NCI-H774 (cell line): ENCODE measurements at regions not wholly inside any gene's neighbourhood (a gene's known extent, or its start where the extent isn't known, plus 50 kb on each side); places are given as distances from the start of the nearest gene placed in this dataset.

Source experiments
- DNase-seq: peaks from one replicate; lab custom pipeline; 2025; lab: John Stamatoyannopoulos, UW

DNA sequence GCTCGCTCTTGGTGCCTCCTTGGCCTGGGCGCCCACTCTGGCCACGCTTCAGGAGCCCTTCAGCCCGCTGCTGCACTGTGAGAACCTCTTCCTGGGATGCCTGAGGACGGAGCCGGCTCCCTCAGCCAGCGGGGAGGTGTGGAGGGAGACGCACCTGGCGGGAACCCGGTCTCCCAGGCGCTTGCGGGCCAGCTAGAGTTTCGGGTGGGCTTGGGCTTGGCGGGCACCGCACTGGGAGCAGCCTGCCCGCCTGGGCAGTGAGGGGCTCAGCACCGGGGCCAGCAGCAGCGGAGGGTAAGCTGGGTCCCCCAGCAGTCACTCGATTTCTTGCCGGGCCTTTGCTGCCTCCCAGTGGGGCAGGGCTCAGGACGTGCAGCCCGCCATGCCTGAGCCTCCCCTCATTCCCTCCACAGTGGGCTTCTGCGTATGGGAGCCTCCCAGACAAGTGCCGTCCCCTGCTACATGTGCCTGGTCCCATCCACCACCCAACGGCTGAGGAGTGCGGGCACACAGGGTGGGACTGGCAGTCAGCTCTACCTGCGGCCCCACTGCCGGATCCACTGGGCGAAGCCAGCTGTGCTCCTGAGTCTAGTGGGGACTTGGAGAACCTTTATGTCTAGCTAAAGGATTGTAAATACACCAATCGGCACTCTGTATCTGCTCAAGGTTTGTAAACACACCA, 708.7 kb downstream of the VGLL3 start:
- DNase-seq: no peak

DNA sequence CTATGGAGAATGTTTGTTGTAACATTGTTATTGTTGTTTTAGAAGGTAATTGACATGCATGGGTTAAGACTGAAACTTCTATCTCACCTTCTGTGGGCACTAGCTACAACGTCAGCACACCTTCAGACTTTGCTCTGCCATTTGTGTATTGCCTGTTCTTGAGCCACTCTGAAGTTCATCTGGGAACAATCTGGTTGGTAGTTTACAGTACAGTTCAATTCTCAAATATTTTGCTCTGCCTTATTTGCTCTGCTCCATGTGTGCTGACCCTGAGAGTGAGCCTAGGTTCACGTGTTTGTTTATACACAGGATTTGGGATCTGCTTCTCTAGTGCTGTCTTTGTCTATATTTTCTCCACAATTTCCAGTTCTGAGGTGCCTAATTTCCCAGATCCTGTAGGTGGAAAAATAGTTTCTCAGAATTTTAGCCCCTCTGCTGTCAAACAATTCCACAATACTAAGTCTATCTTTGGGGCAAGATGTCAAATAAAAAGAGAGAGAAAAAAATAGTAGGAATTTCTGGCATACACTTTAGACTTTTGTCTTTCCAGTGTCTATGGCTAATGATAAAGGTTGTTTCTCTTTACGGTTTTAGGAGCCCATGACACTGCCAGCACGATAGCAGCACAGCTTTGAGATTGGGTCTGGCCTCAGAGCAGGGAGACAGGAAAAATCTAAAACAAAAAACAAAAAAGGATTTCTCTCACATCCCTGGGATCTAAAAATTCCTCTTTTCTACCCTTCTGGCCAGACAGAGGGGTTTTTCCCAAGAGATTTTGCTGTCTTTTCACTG, 721.4 kb downstream of the VGLL3 start:
- no peak for DNase-seq

DNA sequence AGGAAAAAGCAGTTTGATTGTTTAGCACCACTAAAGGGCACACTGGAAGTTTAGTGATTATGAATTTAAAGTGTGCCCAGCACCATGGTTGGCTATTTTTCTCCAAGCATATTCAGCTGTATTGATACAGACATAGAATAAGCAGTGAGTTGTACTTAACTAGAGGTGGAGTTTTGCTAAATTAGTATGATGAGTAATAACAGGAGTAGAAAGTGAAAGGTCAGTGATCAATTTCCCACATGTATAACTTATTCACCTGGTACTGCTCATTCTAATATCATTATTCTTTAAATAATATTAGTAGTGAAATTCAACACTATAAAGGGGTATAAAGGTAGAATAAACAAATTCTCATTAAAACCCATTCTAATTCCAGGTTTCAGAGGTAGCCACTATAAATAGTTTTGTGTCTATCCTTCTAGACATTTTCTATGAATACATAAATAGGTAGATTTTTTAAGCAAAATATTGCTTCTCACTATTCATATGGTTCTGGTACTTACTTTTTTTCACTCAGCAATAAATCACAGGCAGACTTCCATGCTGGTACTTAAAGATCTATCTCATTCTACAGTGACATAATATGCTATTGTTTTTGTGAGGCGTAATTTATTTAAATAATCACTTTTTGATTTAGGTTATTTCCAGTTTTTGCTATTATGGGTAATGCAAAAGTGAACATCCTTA, 732.9 kb downstream of the VGLL3 start:
- no peak for DNase-seq

DNA sequence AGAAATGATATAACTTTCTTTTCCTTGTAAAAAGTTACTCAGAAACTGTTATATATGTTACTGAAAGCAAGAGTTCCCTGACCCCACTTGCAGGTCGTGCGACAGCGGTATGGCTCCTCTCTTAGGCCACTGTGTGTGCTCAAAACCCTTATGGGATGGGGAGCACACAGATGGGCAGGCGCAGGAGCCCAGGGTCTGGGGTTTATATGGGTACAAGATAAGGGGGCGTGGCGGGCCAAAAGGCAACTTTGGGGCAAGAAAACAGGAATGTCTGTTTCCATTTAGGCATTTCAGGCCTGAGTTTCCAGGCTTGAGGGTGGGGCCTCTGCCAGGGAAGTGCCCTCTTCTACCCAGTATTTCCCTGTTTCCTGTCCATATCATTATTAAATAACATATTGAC, 736.5 kb downstream of the VGLL3 start:
- no peak for DNase-seq

DNA sequence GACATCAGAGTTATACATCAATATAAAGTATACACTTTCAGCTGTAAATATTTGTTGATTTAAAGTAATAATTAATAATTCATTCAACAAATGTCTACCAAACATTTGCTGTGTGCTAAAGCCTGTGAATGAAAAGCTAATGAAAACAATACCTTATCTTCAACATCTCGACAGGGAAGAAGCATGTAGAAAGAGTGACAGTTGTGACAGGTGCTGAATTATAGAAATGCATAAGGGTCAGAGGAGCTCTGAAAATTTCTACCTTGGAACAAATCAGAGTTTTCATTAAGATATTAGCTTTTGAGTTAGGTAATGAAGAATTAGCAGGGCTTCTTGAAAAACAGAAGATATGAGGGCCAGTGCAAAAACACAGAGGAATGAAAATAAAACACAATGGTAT, 739.2 kb downstream of the VGLL3 start:
- no peak for DNase-seq

DNA sequence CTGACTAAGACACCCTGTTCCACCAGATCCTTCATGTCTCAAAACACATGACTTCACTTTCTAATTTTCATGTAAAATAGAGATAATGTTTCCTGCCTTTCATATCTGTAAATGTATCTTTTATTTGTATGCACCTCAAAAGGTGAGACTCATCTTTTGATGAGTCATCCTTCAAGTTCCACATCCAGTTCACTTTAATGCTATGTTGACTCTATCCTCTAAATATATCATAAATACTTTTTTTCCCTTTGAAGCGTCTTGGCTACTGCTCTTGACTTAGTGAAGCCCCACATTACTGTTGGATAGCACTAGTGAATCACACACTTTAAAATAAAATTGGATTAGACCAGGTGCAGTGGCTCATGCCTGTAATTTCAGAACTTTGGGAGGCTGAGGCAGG, 741.1 kb downstream of the VGLL3 start:
- no peak for DNase-seq

DNA sequence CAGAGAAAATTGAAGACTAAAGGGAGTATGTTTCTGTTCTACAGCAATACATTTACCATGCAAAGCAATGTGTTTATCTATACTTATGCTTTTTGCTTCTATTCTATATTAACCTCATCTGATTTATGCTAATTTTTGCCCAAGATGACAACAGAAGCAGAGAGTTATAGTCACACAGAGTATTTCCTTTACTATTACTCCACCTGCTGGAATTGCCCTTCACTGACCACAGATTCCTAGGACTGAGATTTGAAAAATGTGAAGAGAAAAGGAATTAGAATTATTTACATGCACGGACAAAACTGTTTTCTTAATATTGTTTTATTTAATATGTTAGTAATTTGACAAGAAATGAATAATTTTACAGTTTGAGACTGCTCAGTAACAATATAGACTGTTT, 745.6 kb downstream of the VGLL3 start:
- no peak for DNase-seq

DNA sequence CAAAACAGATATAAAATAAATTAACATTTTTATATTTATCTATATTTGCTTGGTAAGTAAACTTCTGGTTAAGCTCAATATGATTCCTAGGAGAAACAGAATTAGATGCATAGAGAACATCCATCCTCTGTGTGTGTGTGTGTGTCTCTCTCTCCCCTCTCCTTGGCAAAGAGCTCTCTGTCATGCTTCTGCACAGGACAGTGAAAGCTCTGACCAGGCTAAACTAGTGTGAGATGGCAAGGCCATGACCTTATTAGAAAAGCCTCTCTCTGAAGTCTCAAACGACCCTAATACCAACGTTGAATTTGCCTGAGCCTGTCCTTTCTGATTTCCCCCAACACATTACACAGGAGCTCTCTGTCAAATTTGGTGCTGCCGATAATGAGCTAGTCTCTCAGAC, 746.0 kb downstream of the VGLL3 start:
- DNase-seq: no peak

DNA sequence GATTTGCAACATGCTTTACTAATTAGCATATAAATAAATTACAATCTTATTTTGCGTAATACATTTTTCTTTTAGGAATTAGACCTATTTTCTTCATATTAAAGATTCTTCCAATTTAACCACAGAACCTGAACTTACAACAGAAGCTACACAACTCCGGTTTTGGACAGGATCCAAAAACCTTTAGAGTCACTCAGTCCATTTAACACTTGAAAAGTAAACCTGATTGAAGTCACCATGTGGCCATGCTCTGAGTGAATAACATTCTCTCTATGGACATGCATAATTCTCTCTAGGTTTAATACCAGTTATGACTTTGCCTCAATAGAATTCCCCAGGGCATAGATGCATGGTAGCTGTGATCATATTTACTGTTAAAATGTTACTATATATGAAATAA, 751.0 kb downstream of the VGLL3 start:
- DNase-seq: no peak

DNA sequence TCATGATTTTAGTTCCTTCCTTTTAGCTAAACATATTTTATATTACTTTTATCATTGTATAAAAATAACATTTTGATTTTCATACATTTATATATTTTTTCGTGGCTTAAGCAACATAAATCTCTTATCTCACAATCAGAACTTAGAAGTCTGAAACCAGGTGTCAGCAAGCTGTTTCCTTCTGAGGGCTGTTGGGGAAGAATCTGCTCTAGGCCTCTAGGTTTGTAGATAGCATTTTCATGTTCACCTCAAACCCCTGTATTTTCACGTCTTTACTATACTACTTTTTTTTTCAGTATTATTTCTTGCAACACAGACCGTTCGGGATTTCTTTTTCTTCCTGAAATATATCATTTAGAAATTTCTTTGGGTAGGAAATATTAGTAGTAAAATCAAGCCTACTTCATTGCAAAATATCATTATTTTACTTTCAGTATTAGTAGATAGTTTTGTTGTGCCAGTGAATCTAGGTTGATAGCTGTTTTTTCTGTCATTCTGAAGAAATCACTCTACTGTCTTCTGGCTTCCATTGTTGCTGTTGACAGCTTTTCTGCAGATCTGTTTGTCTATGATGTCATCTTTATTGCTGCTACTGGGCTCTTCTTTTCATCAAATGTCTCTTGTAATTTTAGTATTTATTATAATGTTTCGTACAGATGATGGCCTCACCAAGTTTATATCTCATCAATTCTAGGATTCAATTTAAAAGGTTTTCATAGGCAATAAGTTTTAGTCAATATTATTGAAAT, 756.3 kb downstream of the VGLL3 start:
- DNase-seq: no peak

DNA sequence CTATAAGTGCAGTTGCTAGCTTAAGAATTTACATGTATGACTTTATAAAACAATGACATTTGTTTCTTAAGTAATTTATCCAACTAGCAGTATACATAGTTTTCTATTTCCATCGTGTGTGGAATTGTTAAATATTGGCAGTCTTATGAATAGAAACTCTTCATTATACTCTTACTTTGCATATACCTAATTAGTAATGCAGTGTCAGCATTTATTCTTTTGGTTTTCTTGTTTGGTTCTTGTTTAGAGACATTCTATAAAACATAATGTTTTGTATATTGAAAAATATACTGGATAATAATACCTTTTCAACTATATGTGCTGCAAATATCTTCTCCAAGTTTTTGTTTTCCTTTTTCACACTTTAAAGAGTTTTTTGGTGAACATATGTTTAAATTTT, 760.2 kb downstream of the VGLL3 start:
- DNase-seq: no peak

DNA sequence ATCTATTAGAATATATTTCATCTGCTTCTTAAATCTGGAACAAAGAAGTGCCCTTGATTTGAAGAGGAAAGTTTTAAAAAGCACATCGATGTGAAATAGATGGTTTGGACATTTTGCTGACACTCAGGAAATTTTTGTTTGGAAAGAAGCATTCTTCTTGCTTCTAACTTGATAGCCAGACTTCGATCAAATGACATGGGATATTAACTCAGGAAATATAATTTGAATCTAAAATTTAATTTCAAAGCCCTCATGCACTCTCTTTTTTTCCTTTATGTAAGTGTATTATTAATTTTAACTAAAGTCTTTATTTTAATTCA, 761.2 kb downstream of the VGLL3 start:
- DNase-seq: no peak

DNA sequence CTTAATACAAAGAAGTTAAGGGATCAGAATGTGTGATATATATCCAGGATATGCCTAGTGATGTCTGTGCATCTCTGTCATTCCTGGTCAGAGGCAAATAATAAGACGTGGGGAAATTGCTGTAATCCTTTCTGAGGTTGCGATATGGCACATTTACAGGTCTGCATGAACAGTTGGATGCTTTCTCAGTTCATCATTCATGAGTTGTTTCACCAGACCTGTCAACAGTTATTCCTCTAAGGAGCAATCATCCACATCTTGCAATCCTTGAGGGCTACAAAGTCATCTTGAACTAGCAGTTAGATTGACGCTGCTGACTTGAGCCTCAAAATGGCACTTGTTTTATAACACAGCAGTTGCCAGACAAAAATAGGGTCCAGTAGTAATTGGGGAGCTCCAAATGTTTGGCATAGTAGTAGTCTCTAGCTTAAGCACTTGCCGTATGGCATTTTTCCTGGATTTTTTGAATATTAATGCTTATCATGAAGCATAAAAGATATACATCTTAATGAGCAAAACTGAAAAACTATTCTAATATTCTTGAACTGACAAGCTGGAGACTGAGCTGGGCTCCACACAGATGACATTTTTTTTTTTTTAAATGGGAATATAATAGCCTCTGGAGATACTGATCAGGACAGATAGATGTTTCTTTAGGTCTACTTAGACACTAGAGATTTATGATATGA, 761.7 kb downstream of the VGLL3 start:
- no peak for DNase-seq

DNA sequence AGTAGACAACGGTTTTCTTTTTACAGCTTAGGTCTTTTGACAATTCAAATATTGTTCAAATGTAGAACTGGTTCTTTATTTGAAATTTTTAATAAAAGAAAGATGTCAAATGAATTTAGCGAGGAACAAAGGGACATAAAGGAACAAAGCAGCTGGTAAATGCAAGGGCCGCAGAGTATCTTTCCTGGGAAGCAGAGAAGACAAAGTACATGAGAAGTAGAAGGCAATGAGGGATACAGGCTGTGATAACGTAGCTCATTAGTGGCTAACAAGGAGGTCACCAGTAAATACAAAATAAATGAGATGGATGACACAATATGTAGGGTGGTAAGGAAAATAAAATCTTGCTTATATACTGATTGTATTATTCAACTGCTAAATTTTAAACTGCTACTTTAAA, 762.8 kb downstream of the VGLL3 start:
- no peak for DNase-seq

DNA sequence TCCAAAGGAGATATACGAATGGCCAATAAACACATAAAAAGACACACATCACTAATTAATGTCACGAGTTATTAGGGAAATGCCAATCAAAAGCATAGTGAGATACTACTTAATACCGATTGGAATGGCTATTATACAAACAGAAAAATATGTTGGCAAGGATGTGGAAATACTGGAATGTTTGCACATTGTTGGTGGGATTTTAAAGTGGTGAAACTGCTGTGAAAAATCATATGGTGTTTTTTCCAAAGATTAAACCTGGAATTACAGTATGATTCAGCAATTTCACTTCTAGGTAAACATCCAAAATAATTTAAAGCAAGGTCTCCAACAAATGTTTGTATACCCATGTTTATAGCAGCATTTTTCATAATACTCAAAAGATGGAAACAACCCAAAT, 765.5 kb downstream of the VGLL3 start:
- no peak for DNase-seq

DNA sequence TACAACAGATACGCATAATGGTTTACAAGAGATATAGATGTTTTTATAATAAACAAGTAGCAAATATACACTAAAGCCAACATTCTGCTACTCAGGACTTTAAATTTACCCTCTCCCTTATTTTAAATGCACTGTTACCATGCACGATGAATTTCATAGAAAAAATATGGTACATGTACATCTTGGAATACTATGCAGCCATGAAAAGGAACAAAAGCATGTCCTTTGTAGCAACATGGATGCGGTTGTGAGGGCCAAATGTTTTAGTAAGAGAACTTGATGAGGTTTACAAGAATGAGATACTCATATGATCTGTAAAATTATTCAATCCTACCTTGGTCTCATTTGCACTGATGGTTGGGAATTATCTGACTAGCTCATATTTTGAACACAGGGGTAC, 769.3 kb downstream of the VGLL3 start:
- DNase-seq: no peak

DNA sequence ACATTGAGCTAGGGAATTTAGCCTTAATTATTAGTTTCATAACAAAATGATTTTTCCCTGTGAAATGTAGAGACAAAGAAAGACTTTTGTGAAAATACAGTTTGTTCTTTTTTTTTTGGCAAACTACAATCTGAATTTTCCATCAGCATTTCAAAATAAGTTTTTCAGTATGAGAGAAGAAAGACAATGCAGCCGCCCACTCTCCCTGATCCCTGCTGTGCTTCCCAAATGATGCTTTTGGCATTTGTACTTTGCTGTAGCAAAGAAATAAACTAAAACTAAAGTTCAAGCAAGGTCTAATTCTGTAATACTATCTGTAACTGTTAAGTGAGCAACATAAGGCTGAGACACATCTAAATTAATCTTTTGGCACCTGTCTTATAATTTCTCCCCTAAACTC, 782.2 kb downstream of the VGLL3 start:
- DNase-seq: no peak

DNA sequence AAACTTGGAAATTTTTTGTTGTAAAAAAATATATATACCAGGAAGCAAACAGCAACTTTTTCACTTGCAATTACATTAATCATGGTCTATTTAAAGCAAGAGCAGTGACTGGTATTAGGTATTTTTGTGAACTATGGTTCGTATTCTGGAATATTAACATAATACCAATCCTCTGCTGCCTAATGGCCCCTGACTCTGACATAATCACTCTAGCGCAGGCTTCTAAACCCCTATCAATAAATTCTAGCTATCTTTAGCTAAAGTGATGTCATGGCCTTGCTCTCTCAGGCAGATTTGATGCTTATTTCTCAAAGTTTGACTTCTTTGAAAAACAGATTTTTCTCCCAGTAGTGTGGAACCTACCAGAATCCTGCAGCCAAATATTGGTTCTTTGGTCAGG, 808.3 kb downstream of the VGLL3 start:
- no peak for DNase-seq

DNA sequence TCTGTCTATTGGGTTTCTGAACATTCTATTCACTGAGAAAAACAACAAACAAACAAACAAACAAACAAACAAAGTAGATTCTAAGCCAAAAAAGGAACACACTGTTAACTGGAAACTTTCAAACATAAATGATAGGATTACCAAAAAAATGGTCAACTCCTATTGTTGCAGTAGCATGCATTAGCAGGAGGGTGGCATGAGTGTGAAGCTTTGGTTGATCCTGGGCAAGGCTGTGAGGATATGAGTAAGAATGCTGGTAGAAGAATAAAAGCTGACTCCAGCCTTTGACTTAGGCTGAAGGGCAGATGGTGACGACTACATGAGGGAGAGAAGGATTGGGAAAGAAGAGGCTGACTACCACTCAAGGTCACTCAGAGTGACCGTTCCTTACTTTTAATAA, 810.3 kb downstream of the VGLL3 start:
- no peak for DNase-seq

DNA sequence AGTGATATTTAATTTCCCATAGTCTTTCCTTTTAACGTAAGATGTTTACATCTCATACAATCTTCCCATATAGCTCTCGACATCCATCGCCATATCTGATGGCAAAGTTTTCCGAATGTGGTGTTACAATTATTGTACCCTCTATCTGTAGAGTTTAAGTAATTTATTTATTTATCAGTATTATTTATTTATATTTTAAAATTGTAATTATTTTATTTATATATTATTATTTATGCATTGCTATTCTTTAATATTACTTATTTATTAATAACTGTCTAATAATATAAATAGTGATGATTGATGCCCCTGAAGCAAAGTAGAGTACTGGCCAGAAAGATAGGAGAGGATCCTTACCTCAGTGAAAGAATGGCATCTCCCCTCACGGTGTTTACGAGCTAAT, 812.9 kb downstream of the VGLL3 start:
- DNase-seq: no peak

DNA sequence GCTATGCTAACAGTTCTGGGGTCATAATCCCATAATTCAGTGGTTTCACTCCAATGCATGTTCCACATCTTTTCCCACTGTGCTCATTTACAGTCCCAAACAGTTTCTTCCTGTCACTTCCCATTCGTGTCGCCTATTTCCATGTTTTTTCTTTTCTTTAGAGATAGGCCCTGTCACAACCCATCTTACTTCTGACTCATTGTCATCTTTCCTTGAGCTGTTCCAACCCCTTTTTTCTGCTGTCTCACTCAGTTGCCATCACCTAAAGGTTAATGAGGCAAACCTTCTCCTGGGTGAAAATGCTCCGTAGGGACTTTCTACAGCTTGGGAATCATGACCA, 814.5 kb downstream of the VGLL3 start:
- DNase-seq: no peak
